GM12878 (cell line): ENCODE measurements at regions not wholly inside any gene's neighbourhood (a gene's known extent, or its start where the extent isn't known, plus 50 kb on each side); places are given as distances from the start of the nearest gene placed in this dataset.

ENCODE experiments used
- ATAC-seq: fragments of 200-7000 bp; cut with Tn5 transposase; 3 replicates; pipeline ENCODE4 v1.9.1; 2020; ENCODE audit warnings: mild to moderate bottlenecking, moderate library complexity
- BruUV-seq: library from RNA; stranded (reverse); fragments of 400-500 nt; replicated peaks from 2 replicates; lab custom pipeline; 2021; lab: Mats Ljungman, UMichigan
- CTCF ChIA-PET: fragments of 300-600 bp; sonication (Branson Sonifier 250); formaldehyde crosslinking; extraction: SDS; loops from one replicate; lab custom pipeline; 2021; ENCODE audit warnings: inconsistent platforms; lab: Yijun Ruan, JAX
- POLR2A ChIA-PET: fragments of 350-600 bp; formaldehyde crosslinking; extraction: SDS; loops from one replicate; lab custom pipeline; 2021; ENCODE audit warnings: inconsistent platforms; lab: Charles Lee
- RAD21 ChIA-PET: fragments of 300-600 bp; sonication (Branson Sonifier 250); formaldehyde crosslinking; loops from one replicate; lab custom pipeline; 2023; ENCODE audit warnings: antibody characterized with exemption; ENCODE audit not compliant: unreplicated experiment; lab: Charles Lee
- SMC1A ChIA-PET: fragments of 300-600 bp; sonication (Branson Sonifier 250); formaldehyde crosslinking; loops from one replicate; lab custom pipeline; 2023; ENCODE audit not compliant: unreplicated experiment, uncharacterized antibody; lab: Charles Lee
- DNase-seq: peaks from one replicate; pipeline ENCODE4 v3.0.0-alpha.2; 2011; ENCODE audit warnings: low read depth, low spot score
- FAIRE-seq: peaks from 3 replicates; lab custom pipeline; 2011; peaks lifted over from hg19 to GRCh38; lab: Jason Lieb, UNC
- H2AFZ ChIP-seq: 2 replicates; pipeline ENCODE4 v1.6.0; 2011; ENCODE audit warnings: low read depth, low read length, control low read depth; ENCODE audit not compliant: control insufficient read depth
- H3K27ac ChIP-seq: 2 replicates; pipeline ENCODE4 v1.5.1; 2011; ENCODE audit warnings: control low read depth; ENCODE audit not compliant: control insufficient read depth, insufficient read depth
- H3K27me3 ChIP-seq, 2 experiments: replicated peaks in 1 of 2; 2 replicates each; pipeline versions ENCODE4 v1.6.0 to v1.6.1; 2011; ENCODE audit warnings: low read length in 1 of 2; ENCODE audit not compliant: control insufficient read depth in 2 of 2, insufficient read depth in 2 of 2
- H3K36me3 ChIP-seq, 2 experiments: 2 replicates each; pipeline ENCODE4 v1.5.1; 2011; ENCODE audit warnings: low read length in 1 of 2; ENCODE audit not compliant: control insufficient read depth in 2 of 2, insufficient read depth in 2 of 2
- H3K4me1 ChIP-seq: 2 replicates; pipeline ENCODE4 v1.6.1; 2011; ENCODE audit warnings: mild to moderate bottlenecking, low read length, moderate library complexity, mixed read lengths; ENCODE audit not compliant: control insufficient read depth, insufficient read depth
- H3K4me2 ChIP-seq: 2 replicates; pipeline ENCODE4 v1.6.0; 2011; ENCODE audit warnings: control low read depth; ENCODE audit not compliant: control insufficient read depth, insufficient read depth
- H3K4me3 ChIP-seq: fragments of 200-600 bp; sonication (generic); 2 replicates; pipeline ENCODE4 v1.5.1; 2016
- H3K79me2 ChIP-seq: 2 replicates; pipeline ENCODE4 v1.6.0; 2011; ENCODE audit warnings: low read length; ENCODE audit not compliant: control insufficient read depth, insufficient read depth
- H3K9ac ChIP-seq: 2 replicates; pipeline ENCODE4 v1.8.0; 2011; ENCODE audit warnings: low read length, control low read depth, mixed read lengths; ENCODE audit not compliant: control insufficient read depth, insufficient read depth
- H3K9me3 ChIP-seq: replicated peaks from 3 replicates; pipeline ENCODE4 v1.5.1; 2011; ENCODE audit warnings: mild to moderate bottlenecking, low read length; ENCODE audit not compliant: control insufficient read depth, insufficient read depth
- H4K20me1 ChIP-seq: 2 replicates; pipeline ENCODE4 v1.6.0; 2011; ENCODE audit not compliant: control insufficient read depth, insufficient read depth
- CREB1 ChIP-seq: IDR thresholded peaks from 2 replicates; pipeline ENCODE4 v1.6.1; 2012; ENCODE audit warnings: low read depth, mild to moderate bottlenecking, inconsistent platforms
- FOXM1 ChIP-seq: IDR thresholded peaks from 2 replicates; pipeline ENCODE4 v1.6.1; 2012; ENCODE audit warnings: low read depth, mild to moderate bottlenecking, inconsistent platforms, low read length, moderate library complexity
- GABPA ChIP-seq: IDR thresholded peaks from 2 replicates; pipeline ENCODE4 v1.6.1; 2014; ENCODE audit warnings: antibody characterized with exemption, low read depth, mild to moderate bottlenecking, inconsistent platforms
- HCFC1 ChIP-seq: fragments of 150-350 bp; IDR thresholded peaks from 2 replicates; pipeline ENCODE4 v1.6.1; 2014; ENCODE audit warnings: low read length
- IKZF1 ChIP-seq: fragments of 450-650 bp; conservative IDR thresholded peaks from 2 replicates; pipeline ENCODE4 v1.6.1; 2017; ENCODE audit warnings: antibody characterized with exemption, mild to moderate bottlenecking
- MYC ChIP-seq: IDR thresholded peaks from 2 replicates; pipeline ENCODE4 v1.6.1; 2011; ENCODE audit warnings: mild to moderate bottlenecking, low read length, moderate library complexity, inconsistent platforms; ENCODE audit not compliant: insufficient read depth, insufficient replicate concordance, insufficient read length, severe bottlenecking
- NFIC ChIP-seq: IDR thresholded peaks from 2 replicates; pipeline ENCODE4 v1.6.1; 2012; ENCODE audit warnings: low read depth, mild to moderate bottlenecking, inconsistent platforms, low read length, moderate library complexity
- PKNOX1 ChIP-seq: fragments of 450-650 bp; IDR thresholded peaks from 2 replicates; pipeline ENCODE4 v1.6.1; 2016; ENCODE audit warnings: mild to moderate bottlenecking
- POLR2AphosphoS2 ChIP-seq: IDR thresholded peaks from 2 replicates; pipeline ENCODE4 v1.6.1; 2011; ENCODE audit warnings: low read depth, mild to moderate bottlenecking, low read length, improper control_type of control experiment, moderate library complexity
- RUNX3 ChIP-seq: IDR thresholded peaks from 2 replicates; pipeline ENCODE4 v1.6.1; 2012; ENCODE audit warnings: low read length, inconsistent platforms
- SPI1 ChIP-seq: IDR thresholded peaks from 2 replicates; pipeline ENCODE4 v1.6.1; 2011; ENCODE audit warnings: low read depth, mild to moderate bottlenecking, low read length, moderate library complexity, borderline replicate concordance; ENCODE audit not compliant: insufficient read depth
- SUPT20H ChIP-seq: IDR thresholded peaks from 2 replicates; pipeline ENCODE4 v1.6.1; 2011; ENCODE audit warnings: low read depth, mild to moderate bottlenecking, low read length, moderate library complexity, borderline replicate concordance; ENCODE audit not compliant: control insufficient read depth
- TCF12 ChIP-seq: IDR thresholded peaks from 2 replicates; pipeline ENCODE4 v1.6.1; 2011; ENCODE audit warnings: low read depth, mild to moderate bottlenecking, low read length
- TCF7 ChIP-seq: IDR thresholded peaks from 2 replicates; pipeline ENCODE4 v1.6.1; 2014; ENCODE audit warnings: antibody characterized with exemption, borderline replicate concordance
- YBX1 ChIP-seq: fragments of 450-650 bp; IDR thresholded peaks from 2 replicates; pipeline ENCODE4 v1.6.1; 2016; ENCODE audit warnings: antibody characterized with exemption
- WGBS: methylation state at CpG from one replicate; pipeline ENCODE4 v1.1.6; 2016; ENCODE audit warnings: low lambda C conversion rate; ENCODE audit not compliant: insufficient replicate concordance, insufficient coverage; ENCODE audit errors: missing lambda C conversion rate; 5-methylcytosine and 5-hydroxymethylcytosine counted together
- in situ Hi-C: fragments of 300-500 bp; cut with MboI; formaldehyde crosslinking; loops from 9 replicates; pipeline ENCODE4 v1.14.3; 2018; ENCODE audit warnings: mixed read lengths
- intact Hi-C: fragments of 100-400 bp; cut with micrococcal nuclease; formaldehyde crosslinking; loops from one replicate; pipeline ENCODE4 v1.14.2; 2022; ENCODE audit not compliant: unreplicated experiment

- no peaks in the 10 kb centered on the region for H3K79me2 ChIP-seq
- 13% methylated on average over 3 of the region's 3 CpGs for WGBS
- CTCF ChIA-PET, result no interaction called here
Observed at GRCh38 chr13:105177265-105177900, 1358.1 kb downstream of the EFNB2 start.

GRCh38 chr13:105170438-105170837 lies 1365.0 kb downstream of the EFNB2 start:
- Histone ChIP-seq H3K4me2 (no peak overlapping the region), H3K36me3 (no peaks in the 10 kb centered on the region), H3K79me2 (no peaks in the 10 kb centered on the region), H3K27ac (no peak overlapping the region), H4K20me1 (no peaks in the 10 kb centered on the region), H3K9ac (no peak overlapping the region), H3K4me3 (no peak overlapping the region), H3K4me1 (peaks cover 3% of the 10 kb centered on the region; the same call in 1 of the 2 replicates), H2AFZ (no peak overlapping the region), H3K9me3 (no peaks in the 10 kb centered on the region), H3K27me3 (no peaks in the 10 kb centered on the region)
- ChIA-PET SMC1A (interaction anchor here (0.6 kb wide), 1 partner anchor 343 kb away, joined by 3 read pairs; no protein-coding TSS in a partner anchor), RAD21 (no interaction called here), POLR2A (no interaction called here), CTCF (no interaction called here)
- in situ Hi-C loops, result no loop called here
- DNase-seq (no peak), ATAC-seq (no peak), FAIRE-seq (no peak)
- no TSS peak for BruUV-seq
- TF ChIP-seq TCF12 (no peak), SUPT20H (no peak), POLR2AphosphoS2 (no peak), MYC (no peak), YBX1 (no peak), RUNX3 (no peak), CREB1 (no peak), NFIC (no peak), PKNOX1 (no peak), HCFC1 (no peak), TCF7 (no peak), GABPA (no peak), FOXM1 (no peak)
- intact Hi-C loops, result loop anchor here (5.0 kb wide), 1 partner anchor 58 kb away; no protein-coding TSS in a partner anchor

More at GRCh38 chr13:105177265-105177900, 1358.1 kb downstream of the EFNB2 start:
- Histone ChIP-seq H3K9me3 (no peaks in the 10 kb centered on the region), H4K20me1 (no peaks in the 10 kb centered on the region), H3K27ac (no peak overlapping the region), H3K36me3 (no peaks in the 10 kb centered on the region), H3K27me3 (no peaks in the 10 kb centered on the region), H3K4me3 (no peak overlapping the region), H2AFZ (peak overlapping the region; percentile 19), H3K4me1 (no peaks in the 10 kb centered on the region), H3K9ac (no peak overlapping the region), H3K4me2 (no peak overlapping the region)
- FAIRE-seq (no peak), ATAC-seq (no peak), DNase-seq (no peak)
- no peak for TF ChIP-seq IKZF1
- peak; percentile 32; the same call in 1 of the 2 replicates for TF ChIP-seq SPI1
- SMC1A ChIA-PET, result interaction anchor here (0.6 kb wide), 1 partner anchor 749 kb away, joined by 3 read pairs; no protein-coding TSS in a partner anchor
- intact Hi-C loops (no loop called here), in situ Hi-C loops (no loop called here)
- POLR2A ChIA-PET, result no interaction called here
- RAD21 ChIA-PET, result no interaction called here
- BruUV-seq, result no TSS peak
